Activated T-cell treated with anti-CD3 and anti-CD28 coated beads for 4 hours (primary cell): ENCODE measurements at regions not wholly inside any gene's neighbourhood (a gene's known extent, or its start where the extent isn't known, plus 50 kb on each side); places are given as distances from the start of the nearest gene placed in this dataset.

Experiments
- DNase-seq: peaks from one replicate; pipeline ENCODE4 v3.0.0-alpha.2; 2020

- no peak for DNase-seq
Observed at GRCh38 chr16:17724242-17724898, 253.6 kb upstream of the XYLT1 start.

DNA sequence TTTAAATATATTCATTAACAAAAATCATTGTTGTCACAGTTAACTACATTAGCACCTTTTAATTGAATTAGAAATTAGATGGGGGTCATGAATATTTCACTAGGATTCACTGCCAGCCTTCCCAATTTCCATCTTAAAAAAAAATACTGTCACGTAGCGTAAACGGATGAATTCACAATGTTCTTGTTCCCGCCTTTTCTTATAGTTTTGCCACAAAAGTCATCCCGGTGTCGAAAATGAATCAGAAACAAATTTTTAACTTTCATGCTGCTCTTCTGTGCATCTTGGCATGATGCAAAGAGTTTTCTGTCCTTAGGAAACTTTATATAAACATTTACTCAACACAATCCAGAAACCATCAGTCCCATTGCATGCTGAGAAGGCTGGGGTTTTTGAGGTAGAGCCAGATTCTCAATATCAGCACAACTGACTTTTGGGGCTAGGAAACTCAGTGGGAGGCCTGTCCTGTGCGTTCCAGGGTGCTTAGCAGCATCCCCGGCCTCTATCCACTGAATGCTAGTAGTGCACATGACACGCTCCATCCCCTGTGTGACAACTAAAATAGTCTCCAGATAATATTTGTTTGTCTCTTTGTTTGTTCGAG lies 252.9 kb upstream of the XYLT1 start:
- DNase-seq, result no peak

DNA sequence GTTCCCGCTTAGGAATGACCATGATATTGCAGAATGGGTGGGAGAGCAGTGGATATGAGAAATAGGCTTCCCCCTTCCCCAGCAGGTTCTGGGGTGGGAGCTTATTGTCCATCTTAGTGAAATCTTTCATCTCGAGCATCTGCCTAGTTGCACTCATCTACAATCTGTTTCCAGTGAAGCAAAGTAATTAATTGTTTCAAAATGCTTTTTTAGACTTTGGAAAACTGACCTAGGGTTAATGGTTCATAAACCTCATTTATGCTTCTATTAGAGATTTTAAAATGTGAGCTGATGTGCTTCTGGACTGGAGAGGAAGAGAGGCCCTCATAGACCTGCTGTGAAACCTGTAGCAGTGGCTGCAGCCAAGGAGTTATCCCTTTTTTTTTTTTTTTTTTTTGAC lies 247.7 kb upstream of the XYLT1 start:
- DNase-seq, result no peak

DNA sequence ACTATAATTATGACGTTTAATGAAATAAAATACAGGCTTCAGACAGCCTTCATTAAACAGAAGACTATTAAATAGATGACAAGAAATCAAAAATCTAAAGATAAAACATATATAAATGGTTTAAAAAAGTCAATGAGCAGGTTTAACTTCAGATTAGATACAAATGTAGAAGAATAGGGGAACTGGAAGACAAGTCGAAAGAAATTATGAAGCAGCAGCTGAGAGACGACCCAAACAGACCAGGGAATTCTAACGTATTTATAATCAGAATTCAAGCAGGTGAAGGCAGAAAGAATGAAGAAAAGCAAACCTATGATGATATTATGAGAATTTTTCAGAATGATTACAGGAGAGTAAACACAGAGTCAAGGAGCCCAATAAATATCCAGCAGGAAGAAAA lies 235.1 kb upstream of the XYLT1 start:
- no peak for DNase-seq

DNA sequence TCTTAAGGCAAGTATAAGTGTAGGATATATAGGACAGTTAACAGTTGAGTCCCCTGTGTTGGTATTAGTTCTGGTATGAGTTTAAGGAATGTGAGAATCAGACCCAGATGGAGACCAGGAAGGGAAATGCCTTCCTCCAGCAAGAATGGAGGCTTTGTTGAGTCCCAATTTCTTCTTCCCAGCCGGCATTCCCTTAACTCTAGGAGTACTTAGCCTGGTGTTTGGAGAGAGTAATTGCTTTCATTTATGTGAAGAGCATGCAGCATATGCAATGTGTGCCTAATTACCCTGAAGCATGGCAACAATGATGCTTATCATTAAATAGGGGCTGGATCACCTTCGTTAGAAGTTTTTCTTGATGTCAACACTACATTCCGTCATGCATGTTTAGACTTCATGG lies 225.9 kb upstream of the XYLT1 start:
- DNase-seq, result no peak

DNA sequence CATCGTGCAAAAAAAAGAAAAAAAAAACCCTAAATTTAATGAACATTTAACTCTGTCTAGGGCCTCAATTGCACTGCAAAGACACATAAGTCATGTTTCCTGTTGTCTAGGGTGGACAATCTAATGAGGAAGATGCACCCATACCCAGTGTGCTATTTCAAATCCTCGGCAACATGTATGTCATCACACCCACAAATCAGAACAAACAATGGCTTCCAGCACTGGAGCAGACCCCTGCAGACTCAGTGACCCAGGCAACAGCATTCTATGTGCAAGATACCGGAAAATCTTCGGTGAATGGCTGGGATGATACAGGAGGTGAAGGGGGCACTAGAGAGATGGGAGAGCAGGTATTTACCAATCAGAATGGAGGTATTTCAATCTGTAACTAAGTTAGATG lies 221.7 kb upstream of the XYLT1 start:
- no peak for DNase-seq

DNA sequence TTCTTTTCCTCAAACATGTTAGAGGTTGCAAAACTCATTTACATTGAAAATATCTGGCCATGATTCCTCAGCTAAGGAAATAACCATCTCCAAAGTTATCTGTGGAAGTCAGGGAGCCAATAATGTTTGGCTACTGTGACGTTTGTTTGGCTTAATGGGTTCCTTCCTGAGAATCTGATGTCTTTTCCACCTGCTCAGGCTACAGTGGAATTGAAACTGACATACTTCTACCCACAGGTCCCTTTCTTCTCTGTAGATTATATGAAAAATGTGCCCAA lies 221.1 kb upstream of the XYLT1 start:
- no peak for DNase-seq

GRCh38 chr16:17691106-17691898 lies 220.5 kb upstream of the XYLT1 start:
- no peak for DNase-seq

GRCh38 chr16:17685447-17685846 lies 214.7 kb upstream of the XYLT1 start:
- DNase-seq, result no peak

GRCh38 chr16:17683281-17683680 lies 212.5 kb upstream of the XYLT1 start:
- DNase-seq, result no peak

DNA sequence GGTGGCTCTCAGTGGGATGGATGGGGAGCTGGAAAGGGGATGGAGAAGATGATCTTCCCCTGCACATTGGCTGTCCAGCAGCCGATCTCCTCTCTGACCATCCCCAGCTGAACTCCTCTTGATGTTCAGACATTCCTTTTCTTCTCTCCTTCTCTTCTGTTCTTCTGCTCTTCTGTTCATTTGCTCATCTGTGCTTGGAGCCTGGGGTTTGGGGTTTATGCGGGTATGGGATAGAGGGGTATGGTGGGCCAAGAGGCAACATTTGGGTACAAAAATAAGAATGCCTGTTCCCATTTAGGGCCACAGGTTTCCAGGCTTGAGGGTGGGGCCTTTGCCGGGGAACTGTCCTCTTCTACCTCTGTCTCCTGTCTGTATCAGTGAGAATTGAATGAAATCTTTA lies 205.4 kb upstream of the XYLT1 start:
- no peak for DNase-seq

GRCh38 chr16:17668386-17668785 lies 197.6 kb upstream of the XYLT1 start:
- no peak for DNase-seq

DNA sequence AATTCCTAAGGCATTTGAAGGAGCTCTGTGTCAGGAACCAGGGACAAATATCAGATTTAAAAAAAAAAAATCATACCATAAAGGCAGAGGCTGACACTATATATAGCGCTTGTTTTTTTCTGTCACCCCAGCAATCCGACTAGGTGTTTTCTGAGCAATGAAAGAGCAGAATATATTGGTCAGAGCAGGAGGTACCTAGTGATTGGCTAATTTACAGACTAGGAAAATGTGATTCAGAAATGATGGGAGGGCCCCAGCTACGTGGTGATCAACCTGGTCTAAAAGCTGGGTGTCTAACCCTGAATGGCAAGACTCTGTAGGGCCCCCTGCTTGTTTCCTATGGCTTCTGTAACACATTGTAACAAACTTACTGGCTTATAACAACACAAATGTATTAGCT lies 195.5 kb upstream of the XYLT1 start:
- DNase-seq, result no peak

GRCh38 chr16:17658881-17659280 lies 188.1 kb upstream of the XYLT1 start:
- DNase-seq, result no peak

- DNase-seq, result no peak
Observed at GRCh38 chr16:17657045-17657444, 186.3 kb upstream of the XYLT1 start.

DNA sequence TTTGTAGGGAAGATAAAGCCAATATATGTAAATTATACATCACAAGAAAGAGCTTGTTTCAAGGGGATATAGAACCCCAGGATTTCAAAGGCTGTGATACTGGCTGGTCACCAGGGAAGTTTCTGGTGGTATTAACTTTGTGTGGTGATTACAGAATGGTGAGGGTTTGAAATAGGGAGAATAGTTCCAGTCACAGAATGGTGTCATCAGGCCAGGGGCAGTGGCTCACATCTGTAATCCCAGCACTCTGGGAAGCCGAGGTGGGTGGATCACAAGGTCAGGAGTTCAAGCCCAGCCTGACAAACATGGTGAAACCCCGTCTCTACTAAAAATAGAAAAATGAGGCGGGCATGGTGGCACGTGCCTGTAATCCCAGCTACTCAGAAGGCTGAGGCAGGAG lies 183.8 kb upstream of the XYLT1 start:
- no peak for DNase-seq

DNA sequence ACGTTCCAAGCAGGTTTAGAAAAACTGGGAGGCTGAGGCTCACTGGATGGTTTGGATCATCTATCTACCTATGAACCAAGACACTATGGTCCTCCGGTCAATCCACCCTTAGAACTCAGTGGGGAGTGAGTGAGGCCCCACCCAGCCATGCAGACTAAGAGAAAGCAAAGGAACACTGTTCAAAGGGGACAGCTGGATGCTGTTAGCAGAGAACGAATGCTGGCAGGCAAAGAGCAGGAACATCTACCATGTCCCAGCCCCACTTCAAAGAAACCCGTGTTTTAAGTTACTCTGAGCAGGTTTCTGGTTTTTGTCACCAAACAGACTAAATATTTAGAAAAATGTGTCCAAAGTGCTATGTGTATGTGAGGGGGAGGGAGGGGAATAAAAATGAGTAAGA lies 183.4 kb upstream of the XYLT1 start:
- DNase-seq, result no peak

- no peak for DNase-seq
Observed at GRCh38 chr16:17647879-17648872, 177.4 kb upstream of the XYLT1 start.

- DNase-seq, result no peak
Observed at GRCh38 chr16:17643935-17644334, 173.2 kb upstream of the XYLT1 start.

DNA sequence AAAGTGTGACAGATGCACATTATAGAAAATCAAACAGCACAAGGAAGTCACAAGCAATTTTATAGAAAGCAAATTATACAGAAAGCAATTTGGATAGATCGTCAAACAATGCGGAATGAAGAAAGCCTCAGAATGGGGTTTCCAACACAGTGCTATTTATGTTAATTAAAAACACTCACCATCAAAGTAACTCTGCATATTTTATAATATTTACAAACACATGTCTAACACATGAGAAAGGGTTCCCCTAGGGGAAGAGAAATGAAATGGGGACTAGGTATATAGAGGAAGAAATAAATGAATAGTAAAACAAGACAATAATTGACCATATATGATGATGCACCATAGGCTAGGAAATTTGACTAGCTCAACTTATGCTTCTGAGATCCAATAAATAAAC lies 171.2 kb upstream of the XYLT1 start:
- DNase-seq, result no peak

DNA sequence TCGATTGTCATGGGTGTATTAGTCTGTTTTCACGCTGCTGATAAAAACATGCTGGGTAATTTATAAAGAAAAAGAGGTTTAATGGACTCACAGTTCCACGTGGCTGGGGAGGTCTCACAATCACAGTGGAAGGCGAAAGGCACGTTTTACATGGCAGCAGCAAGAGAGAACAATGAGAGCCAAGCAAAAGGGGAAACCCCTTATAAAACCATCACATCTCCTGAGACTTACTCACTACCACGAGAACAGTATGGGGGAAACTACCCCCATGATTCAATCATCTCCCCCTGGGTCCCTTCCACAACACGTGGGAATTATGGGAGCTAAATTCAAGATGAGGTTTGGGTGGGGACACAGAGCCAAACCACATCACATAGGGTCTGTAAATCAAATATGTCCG lies 167.4 kb upstream of the XYLT1 start:
- no peak for DNase-seq

DNA sequence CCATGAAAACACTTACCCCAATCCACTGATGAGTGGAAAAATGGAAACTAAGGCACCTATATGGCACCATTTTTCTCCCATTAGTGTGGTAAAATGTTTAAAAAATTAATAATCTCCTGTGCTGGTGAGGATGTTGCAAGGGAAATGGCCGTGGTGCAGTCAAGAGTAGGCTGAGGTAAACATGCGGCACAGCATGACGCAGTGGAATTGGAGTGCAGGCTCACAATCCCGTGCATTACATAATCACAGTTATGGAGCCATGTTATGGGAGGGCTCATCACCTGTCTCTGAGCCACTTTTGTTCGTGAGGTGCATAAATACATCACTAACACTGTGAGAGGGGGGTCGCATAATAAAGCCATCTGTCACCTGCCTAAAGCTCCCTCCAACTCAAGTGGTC lies 164.4 kb upstream of the XYLT1 start:
- no peak for DNase-seq

DNA sequence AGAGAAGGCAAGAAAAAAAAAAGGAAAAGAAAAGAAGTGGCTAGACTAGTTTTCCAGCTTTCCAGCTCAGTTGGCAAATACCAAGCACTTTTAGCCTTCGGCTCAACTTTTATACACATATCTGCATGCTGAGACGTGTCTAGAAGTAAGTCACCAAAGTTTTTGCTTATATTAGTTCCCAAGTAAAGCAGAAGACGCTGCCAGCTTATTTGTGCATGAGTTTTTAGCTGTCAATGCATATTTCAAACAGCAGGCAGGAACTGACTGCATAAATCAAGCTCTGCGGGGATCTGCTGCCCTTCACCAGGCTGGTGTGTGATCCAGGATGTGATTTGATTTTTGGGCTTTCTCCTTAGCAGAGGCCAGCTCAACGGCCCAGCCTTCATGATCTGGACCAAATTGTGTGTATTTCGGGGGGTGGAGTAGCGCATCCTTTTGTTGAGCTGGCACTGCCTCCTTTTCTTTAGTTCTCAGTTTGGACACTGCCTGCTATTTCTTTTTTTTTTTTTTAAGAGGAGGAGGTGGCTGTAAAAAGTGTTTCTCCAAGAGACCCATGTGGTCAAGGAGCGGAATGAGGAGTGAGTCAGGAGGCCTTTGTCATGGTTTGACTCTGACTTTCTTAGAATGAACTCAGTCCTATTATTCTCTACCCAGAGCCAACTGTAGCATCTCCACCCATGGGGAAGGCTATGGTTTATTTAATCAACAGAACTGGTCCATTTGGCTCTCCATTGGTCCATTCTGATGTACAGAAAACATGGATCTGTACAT lies 162.6 kb upstream of the XYLT1 start:
- no peak for DNase-seq
